ENCODE measurements at regions not wholly inside any gene's neighbourhood (a gene's known extent, or its start where the extent isn't known, plus 50 kb on each side); places are given as distances from the start of the nearest gene placed in this dataset.
A peak's percentile ranks its signal among the peaks of the same experiment; 100 is the strongest.
"Not testable (repeated sequence)": the region's sequence is repeated elsewhere in the genome, so short reads cannot be mapped to it uniquely, and the experiment has no call there.

GRCh38 chr16:17940584-17941364 is 395.8 kb downstream of the NPIPA8 start:
- DNase-seq (ENCODE audit: low read depth in 2 of 2), result no peak

- DNase-seq (ENCODE audit: low read depth in 2 of 2), result no peak
Measured at GRCh38 chr16:17939723-17940122, 396.8 kb downstream of the NPIPA8 start.

GRCh38 chr16:17939122-17939536 is 397.4 kb downstream of the NPIPA8 start:
- DNase-seq (ENCODE audit: low read depth in 2 of 2), result no peak

- DNase-seq (ENCODE audit: low read depth in 2 of 2), result no peak
Measured at GRCh38 chr16:17938546-17938945, 398.0 kb downstream of the NPIPA8 start.

GRCh38 chr16:17936766-17937402 is 399.7 kb downstream of the NPIPA8 start:
- DNase-seq (ENCODE audit: low read depth in 2 of 2), result no peak

GRCh38 chr16:17930280-17930679 is 406.3 kb downstream of the NPIPA8 start:
- DNase-seq (ENCODE audit: low read depth in 2 of 2), result no peak

GRCh38 chr16:17926866-17927399 is 409.6 kb downstream of the NPIPA8 start:
- DNase-seq (ENCODE audit: low read depth in 2 of 2), result no peak

GRCh38 chr16:17926461-17926860 is 410.1 kb downstream of the NPIPA8 start:
- DNase-seq (ENCODE audit: low read depth in 2 of 2), result no peak

GRCh38 chr16:17925761-17926160 is 410.8 kb downstream of the NPIPA8 start:
- DNase-seq (ENCODE audit: low read depth in 2 of 2), result no peak

- DNase-seq (ENCODE audit: low read depth in 2 of 2), result peak; percentile 11 to 25
Measured at GRCh38 chr16:17921357-17921978, 415.1 kb downstream of the NPIPA8 start.

- DNase-seq (ENCODE audit: low read depth in 2 of 2), result no peak
Measured at GRCh38 chr16:17917316-17918019, 419.1 kb downstream of the NPIPA8 start.

GRCh38 chr16:17915791-17916190 is 420.7 kb downstream of the NPIPA8 start:
- no peak for DNase-seq (ENCODE audit: low read depth in 2 of 2)

GRCh38 chr16:17914168-17914567 is 422.4 kb downstream of the NPIPA8 start:
- DNase-seq (ENCODE audit: low read depth in 2 of 2), result no peak

- not testable (repeated sequence) for DNase-seq (ENCODE audit: low read depth in 2 of 2)
Measured at GRCh38 chr16:17911578-17911977, 425.0 kb downstream of the NPIPA8 start.

- DNase-seq (ENCODE audit: low read depth in 2 of 2), result not testable (repeated sequence)
Measured at GRCh38 chr16:17906626-17907025, 429.9 kb downstream of the NPIPA8 start.

GRCh38 chr16:17901309-17901708 is 430.5 kb upstream of the XYLT1 start:
- DNase-seq (ENCODE audit: low read depth in 2 of 2), result no peak

- DNase-seq (ENCODE audit: low read depth in 2 of 2), result no peak
Measured at GRCh38 chr16:17899141-17899540, 428.4 kb upstream of the XYLT1 start.

GRCh38 chr16:17887963-17888362 is 417.2 kb upstream of the XYLT1 start:
- no peak for DNase-seq (ENCODE audit: low read depth in 2 of 2)

- DNase-seq (ENCODE audit: low read depth in 2 of 2), result no peak
Measured at GRCh38 chr16:17885659-17886207, 415.0 kb upstream of the XYLT1 start.

- DNase-seq (ENCODE audit: low read depth in 2 of 2), result no peak
Measured at GRCh38 chr16:17877821-17878360, 407.1 kb upstream of the XYLT1 start.

GRCh38 chr16:17866996-17867395 is 396.2 kb upstream of the XYLT1 start:
- no peak for DNase-seq (ENCODE audit: low read depth in 2 of 2)
